ENCODE measurements at regions not wholly inside any gene's neighbourhood (a gene's known extent, or its start where the extent isn't known, plus 50 kb on each side); places are given as distances from the start of the nearest gene placed in this dataset.
"Not testable (repeated sequence)": the region's sequence is repeated elsewhere in the genome, so short reads cannot be mapped to it uniquely, and the experiment has no call there.

DNA sequence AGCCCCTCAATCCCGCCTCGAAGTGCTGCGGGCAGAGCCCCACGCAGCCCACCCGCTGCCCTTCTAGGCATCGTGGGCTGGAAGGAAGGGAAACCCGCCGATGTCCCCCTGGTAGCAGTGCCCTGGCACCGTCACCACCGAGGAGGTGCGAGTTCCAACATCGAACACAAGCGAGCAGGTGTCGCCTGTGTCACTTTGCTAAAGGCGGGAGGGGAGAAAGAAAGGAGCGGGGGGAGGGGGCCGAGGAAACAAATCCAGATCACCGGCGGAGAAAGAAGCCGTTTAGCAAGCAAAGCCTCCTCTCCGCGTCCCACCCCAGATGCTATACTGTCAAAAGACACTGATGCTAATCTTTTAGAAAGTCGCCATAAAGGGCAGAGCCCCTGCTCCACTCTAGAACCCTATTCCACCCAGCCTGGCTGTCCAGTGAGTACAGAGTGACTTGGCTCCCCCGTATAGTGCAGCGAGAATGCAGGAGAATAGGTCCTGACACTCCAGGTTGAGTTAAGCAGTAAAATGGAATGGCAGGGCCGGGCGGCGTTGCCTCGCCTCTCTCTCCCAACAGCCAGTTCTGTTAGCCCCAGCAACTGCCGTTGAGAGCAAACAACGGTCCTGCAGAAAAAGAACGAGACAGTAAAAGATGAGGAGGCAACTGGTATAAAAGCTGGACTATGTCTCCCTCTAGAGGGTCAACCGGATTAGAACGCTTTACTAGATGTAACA is 67.9 kb upstream of the USP15 start:
- intact Hi-C loops (cut with DNase I), result no loop called here
- Histone ChIP-seq H3K4me3 (peak overlapping the region in 3 of 4 donors; percentile 15 to 43 (median 36)), H3K27me3 (peaks cover 15 to 48% (median 27%) of the 10 kb centered on the region in 3 donors), H3K36me3 (no peaks in the 10 kb centered on the region), H3K27ac (no peak overlapping the region), H3K9me3 (no peaks in the 10 kb centered on the region), H3K4me1 (peaks cover 0 to 25% (median 23%) of the 10 kb centered on the region in 4 donors)
- TF ChIP-seq, protein P1, sequence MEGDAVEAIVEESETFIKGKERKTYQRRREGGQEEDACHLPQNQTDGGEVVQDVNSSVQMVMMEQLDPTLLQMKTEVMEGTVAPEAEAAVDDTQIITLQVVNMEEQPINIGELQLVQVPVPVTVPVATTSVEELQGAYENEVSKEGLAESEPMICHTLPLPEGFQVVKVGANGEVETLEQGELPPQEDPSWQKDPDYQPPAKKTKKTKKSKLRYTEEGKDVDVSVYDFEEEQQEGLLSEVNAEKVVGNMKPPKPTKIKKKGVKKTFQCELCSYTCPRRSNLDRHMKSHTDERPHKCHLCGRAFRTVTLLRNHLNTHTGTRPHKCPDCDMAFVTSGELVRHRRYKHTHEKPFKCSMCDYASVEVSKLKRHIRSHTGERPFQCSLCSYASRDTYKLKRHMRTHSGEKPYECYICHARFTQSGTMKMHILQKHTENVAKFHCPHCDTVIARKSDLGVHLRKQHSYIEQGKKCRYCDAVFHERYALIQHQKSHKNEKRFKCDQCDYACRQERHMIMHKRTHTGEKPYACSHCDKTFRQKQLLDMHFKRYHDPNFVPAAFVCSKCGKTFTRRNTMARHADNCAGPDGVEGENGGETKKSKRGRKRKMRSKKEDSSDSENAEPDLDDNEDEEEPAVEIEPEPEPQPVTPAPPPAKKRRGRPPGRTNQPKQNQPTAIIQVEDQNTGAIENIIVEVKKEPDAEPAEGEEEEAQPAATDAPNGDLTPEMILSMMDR (IDR thresholded peaks at IDR 0.05), result peak; percentile 30 to 52 (median 42)
- no peak for TF ChIP-seq POLR2AphosphoS5 (IDR thresholded peaks at IDR 0.05)
- peak; percentile 59 for DNase-seq
- 1 to 8% methylated on average over 34 of the region's 34 CpGs for WGBS, 2 donors

DNA sequence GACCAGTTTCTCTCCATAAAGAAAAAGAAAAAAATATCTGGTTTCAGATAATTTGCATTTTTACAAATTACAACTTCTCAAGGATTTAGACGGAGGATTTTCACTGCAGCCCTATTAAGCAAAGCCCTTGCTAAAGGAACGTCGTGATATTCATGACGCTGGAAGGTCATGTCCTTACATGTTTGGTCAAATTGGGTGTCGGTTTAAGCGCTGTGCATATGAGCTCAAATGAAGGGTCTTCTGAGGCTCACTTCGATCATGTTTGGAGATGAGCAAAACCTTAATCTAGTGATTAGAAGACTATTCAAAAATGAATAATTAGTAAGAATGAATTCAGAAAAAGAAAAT is 67.3 kb upstream of the USP15 start:
- Histone ChIP-seq H3K27me3 (peaks cover 15 to 48% (median 27%) of the 10 kb centered on the region in 3 donors), H3K4me3 (peak overlapping the region in 2 of 4 donors; percentile 36 to 43), H3K27ac (no peak overlapping the region), H3K4me1 (peaks cover 0 to 25% (median 23%) of the 10 kb centered on the region in 4 donors), H3K9me3 (no peaks in the 10 kb centered on the region), H3K36me3 (no peaks in the 10 kb centered on the region)
- intact Hi-C loops (cut with DNase I), result no loop called here
- TF ChIP-seq, protein P1 (IDR thresholded peaks at IDR 0.05), result peak in 1 of 4 experiments; percentile 23
- TF ChIP-seq POLR2AphosphoS5 (IDR thresholded peaks at IDR 0.05) (no peak), EP300 (IDR thresholded peaks at IDR 0.05) (no peak), POLR2A (IDR thresholded peaks at IDR 0.05) (no peak)
- DNase-seq, result no peak
- WGBS, 2 donors, result 11 to 27% methylated on average over 7 of the region's 7 CpGs

DNA sequence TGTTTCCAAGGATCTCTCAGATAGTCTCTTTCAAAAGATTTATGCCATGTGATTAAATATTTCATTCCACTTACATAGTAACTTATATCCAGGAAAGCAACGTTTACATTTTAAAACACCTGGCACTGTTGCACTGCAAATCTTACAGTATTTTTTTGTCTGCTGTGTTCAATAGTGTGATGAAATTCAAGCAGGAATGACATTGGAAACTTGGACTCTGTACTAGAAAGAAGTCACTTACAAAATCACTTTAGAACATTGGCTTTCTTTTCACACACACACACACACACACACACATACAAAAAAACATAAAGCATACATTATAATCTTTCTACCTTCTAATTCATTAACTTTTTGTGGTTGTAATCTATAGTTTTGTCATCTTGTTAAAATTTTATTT is 66.2 kb upstream of the USP15 start:
- 15 to 48% methylated on average over 1 of the region's 1 CpG for WGBS, 2 donors
- intact Hi-C loops (cut with DNase I), result no loop called here
- peaks cover 0 to 25% (median 23%) of the 10 kb centered on the region in 4 donors for H3K4me1 ChIP-seq
- DNase-seq, result no peak
- no peaks in the 10 kb centered on the region for H3K9me3 ChIP-seq
- H3K4me3 ChIP-seq, result no peak overlapping the region
- TF ChIP-seq EP300 (IDR thresholded peaks at IDR 0.05) (no peak), POLR2A (IDR thresholded peaks at IDR 0.05) (no peak), POLR2AphosphoS5 (IDR thresholded peaks at IDR 0.05) (no peak)
- TF ChIP-seq, protein P1 (IDR thresholded peaks at IDR 0.05), result no peak
- H3K27ac ChIP-seq, result no peak overlapping the region
- peaks cover 15 to 48% (median 27%) of the 10 kb centered on the region in 3 donors for H3K27me3 ChIP-seq
- H3K36me3 ChIP-seq, result no peaks in the 10 kb centered on the region

DNA sequence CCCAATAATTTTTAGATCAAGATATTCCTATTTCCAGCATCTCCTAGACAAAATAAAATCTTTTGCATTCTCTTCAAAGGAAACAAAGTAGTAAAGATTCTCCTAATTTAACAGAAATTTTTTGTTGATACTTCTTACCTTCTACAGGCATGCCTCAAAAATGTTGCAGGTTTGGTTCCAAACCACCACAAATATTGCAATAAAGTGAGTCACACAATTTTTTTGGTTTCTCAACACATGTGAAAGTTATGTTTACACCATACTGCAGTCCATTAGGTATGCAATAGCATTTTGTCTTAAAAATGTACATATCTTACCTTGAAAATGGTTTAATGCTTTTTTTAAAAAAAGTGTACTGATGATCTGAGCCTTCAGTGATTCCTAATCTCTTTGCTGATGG is 65.6 kb upstream of the USP15 start:
- intact Hi-C loops (cut with DNase I), result no loop called here
- no peak overlapping the region for H3K27ac ChIP-seq
- H3K4me1 ChIP-seq, result peaks cover 0 to 25% (median 23%) of the 10 kb centered on the region in 4 donors
- H3K4me3 ChIP-seq, result no peak overlapping the region
- TF ChIP-seq POLR2AphosphoS5 (IDR thresholded peaks at IDR 0.05) (no peak), POLR2A (IDR thresholded peaks at IDR 0.05) (no peak), EP300 (IDR thresholded peaks at IDR 0.05) (no peak)
- TF ChIP-seq, protein P1 (IDR thresholded peaks at IDR 0.05), result no peak
- H3K9me3 ChIP-seq, result no peaks in the 10 kb centered on the region
- H3K36me3 ChIP-seq, result no peaks in the 10 kb centered on the region
- DNase-seq, result no peak
- peaks cover 15 to 43% (median 21%) of the 10 kb centered on the region in 3 donors for H3K27me3 ChIP-seq

DNA sequence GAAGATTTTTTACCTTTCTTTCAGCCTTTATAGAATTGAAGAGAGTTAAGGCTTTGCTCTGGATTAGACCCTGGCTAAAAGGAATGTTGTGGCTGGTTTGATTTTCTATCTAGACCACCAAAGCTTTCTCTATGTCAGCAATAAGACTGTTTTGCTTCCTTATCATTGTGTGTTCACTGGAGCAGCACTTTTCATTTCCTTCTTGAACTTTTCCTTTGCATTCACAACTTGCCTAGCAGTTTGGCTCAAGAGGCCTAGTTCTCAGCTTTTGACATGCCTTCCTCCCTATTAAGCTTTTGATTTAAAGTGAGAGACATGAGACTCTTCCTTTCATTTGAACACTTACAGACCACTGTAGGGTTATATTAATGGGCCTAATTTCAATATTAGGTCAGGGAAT is 64.1 kb upstream of the USP15 start:
- peaks cover 10 to 27% (median 14%) of the 10 kb centered on the region in 3 donors for H3K27me3 ChIP-seq
- no peak overlapping the region for H3K4me3 ChIP-seq
- DNase-seq, result no peak
- TF ChIP-seq, protein P1 (IDR thresholded peaks at IDR 0.05), result no peak
- TF ChIP-seq EP300 (IDR thresholded peaks at IDR 0.05) (no peak), POLR2A (IDR thresholded peaks at IDR 0.05) (no peak), POLR2AphosphoS5 (IDR thresholded peaks at IDR 0.05) (no peak)
- no peaks in the 10 kb centered on the region for H3K36me3 ChIP-seq
- intact Hi-C loops (cut with DNase I), result no loop called here
- H3K9me3 ChIP-seq, result peaks cover 0 to 5% (median 0%) of the 10 kb centered on the region in 4 donors
- H3K4me1 ChIP-seq, result peaks cover 0 to 19% (median 16%) of the 10 kb centered on the region in 4 donors
- no peak overlapping the region for H3K27ac ChIP-seq

DNA sequence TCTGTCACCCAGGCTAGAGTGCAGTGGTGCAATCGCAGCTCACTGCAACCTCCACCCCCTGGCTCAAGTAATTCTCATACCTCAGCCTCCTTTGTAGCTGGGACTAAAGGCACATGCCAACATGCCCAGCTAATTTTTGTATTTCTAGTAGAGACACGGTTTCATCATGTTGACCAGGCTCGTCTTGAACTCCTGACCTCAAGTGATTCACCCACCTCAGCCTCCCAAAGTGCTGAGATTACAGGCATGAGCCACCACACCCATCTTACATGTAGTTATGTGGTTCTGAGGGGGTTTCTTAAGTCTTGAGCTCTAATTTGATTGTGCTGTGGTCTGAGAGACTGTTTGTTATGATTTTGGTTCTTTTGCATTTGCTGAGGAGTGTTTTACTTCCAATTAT is 57.3 kb upstream of the USP15 start:
- intact Hi-C loops (cut with DNase I); H3K9me3 ChIP-seq; H3K4me3 ChIP-seq; DNase-seq; H3K4me1 ChIP-seq; H3K27me3 ChIP-seq; H3K36me3 ChIP-seq; H3K27ac ChIP-seq: not testable (repeated sequence)
- WGBS, 2 donors, result 89 to 90% methylated on average over 3 of the region's 3 CpGs

Data from sigmoid colon (tissue), 6 donors.